SK-N-MC (cell line): ENCODE measurements at regions not wholly inside any gene's neighbourhood (a gene's known extent, or its start where the extent isn't known, plus 50 kb on each side); places are given as distances from the start of the nearest gene placed in this dataset.

Experiments
- EZH2 ChIP-seq: fragments of 200-600 bp; sonication (generic); IDR thresholded peaks from one replicate; pipeline ENCODE4 v1.6.1; 2017; ENCODE audit warnings: antibody characterized with exemption
- FOXP2 ChIP-seq: optimal IDR thresholded peaks from 2 replicates; pipeline ENCODE3; 2011; ENCODE audit warnings: mild to moderate bottlenecking, moderate library complexity; ENCODE audit not compliant: insufficient read depth; ENCODE audit errors: extremely low read length, control extremely low read depth
- POLR2AphosphoS5 ChIP-seq: IDR thresholded peaks from 2 replicates; pipeline ENCODE4 v1.6.1; 2012; ENCODE audit warnings: mild to moderate bottlenecking, low read depth, low read length, borderline replicate concordance

- TF ChIP-seq EZH2 (no peak), POLR2AphosphoS5 (no peak), FOXP2 (no peak)
These were observed 496.1 kb downstream of the PTPRU start for GRCh38 chr1:29732453-29732852.
